ENCODE measurements at regions not wholly inside any gene's neighbourhood (a gene's known extent, or its start where the extent isn't known, plus 50 kb on each side); places are given as distances from the start of the nearest gene placed in this dataset.

GRCh38 chr10:88110822-88111221 is 247.4 kb downstream of the PTEN start:
- no peak for TF ChIP-seq TAF1 (IDR thresholded peaks at IDR 0.05; ENCODE audit: borderline replicate concordance, insufficient read depth, low read length)
- TF ChIP-seq, protein P1, sequence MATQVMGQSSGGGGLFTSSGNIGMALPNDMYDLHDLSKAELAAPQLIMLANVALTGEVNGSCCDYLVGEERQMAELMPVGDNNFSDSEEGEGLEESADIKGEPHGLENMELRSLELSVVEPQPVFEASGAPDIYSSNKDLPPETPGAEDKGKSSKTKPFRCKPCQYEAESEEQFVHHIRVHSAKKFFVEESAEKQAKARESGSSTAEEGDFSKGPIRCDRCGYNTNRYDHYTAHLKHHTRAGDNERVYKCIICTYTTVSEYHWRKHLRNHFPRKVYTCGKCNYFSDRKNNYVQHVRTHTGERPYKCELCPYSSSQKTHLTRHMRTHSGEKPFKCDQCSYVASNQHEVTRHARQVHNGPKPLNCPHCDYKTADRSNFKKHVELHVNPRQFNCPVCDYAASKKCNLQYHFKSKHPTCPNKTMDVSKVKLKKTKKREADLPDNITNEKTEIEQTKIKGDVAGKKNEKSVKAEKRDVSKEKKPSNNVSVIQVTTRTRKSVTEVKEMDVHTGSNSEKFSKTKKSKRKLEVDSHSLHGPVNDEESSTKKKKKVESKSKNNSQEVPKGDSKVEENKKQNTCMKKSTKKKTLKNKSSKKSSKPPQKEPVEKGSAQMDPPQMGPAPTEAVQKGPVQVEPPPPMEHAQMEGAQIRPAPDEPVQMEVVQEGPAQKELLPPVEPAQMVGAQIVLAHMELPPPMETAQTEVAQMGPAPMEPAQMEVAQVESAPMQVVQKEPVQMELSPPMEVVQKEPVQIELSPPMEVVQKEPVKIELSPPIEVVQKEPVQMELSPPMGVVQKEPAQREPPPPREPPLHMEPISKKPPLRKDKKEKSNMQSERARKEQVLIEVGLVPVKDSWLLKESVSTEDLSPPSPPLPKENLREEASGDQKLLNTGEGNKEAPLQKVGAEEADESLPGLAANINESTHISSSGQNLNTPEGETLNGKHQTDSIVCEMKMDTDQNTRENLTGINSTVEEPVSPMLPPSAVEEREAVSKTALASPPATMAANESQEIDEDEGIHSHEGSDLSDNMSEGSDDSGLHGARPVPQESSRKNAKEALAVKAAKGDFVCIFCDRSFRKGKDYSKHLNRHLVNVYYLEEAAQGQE (IDR thresholded peaks at IDR 0.05; ENCODE audit: insufficient read depth in 1 of 2, low read depth in 2 of 2, low read length in 2 of 2): no peak
- no peak for TF ChIP-seq SIN3A (IDR thresholded peaks at IDR 0.05; ENCODE audit: borderline replicate concordance, insufficient read depth, low read length)
- TF ChIP-seq FOXP2 (optimal IDR thresholded peaks at IDR 0.05; ENCODE audit: borderline replicate concordance, extremely low read depth, extremely low read length, insufficient read depth): no peak
- TF ChIP-seq POLR2AphosphoS5 (IDR thresholded peaks at IDR 0.05; ENCODE audit: low read depth, low read length): no peak

GRCh38 chr10:88111294-88111693 is 247.9 kb downstream of the PTEN start:
- TF ChIP-seq, protein P1 (IDR thresholded peaks at IDR 0.05; ENCODE audit: insufficient read depth in 1 of 2, low read depth in 2 of 2, low read length in 2 of 2): no peak
- TF ChIP-seq SIN3A (IDR thresholded peaks at IDR 0.05; ENCODE audit: borderline replicate concordance, insufficient read depth, low read length): no peak
- no peak for TF ChIP-seq POLR2AphosphoS5 (IDR thresholded peaks at IDR 0.05; ENCODE audit: low read depth, low read length)
- no peak for TF ChIP-seq TAF1 (IDR thresholded peaks at IDR 0.05; ENCODE audit: borderline replicate concordance, insufficient read depth, low read length)
- TF ChIP-seq FOXP2 (optimal IDR thresholded peaks at IDR 0.05; ENCODE audit: borderline replicate concordance, extremely low read depth, extremely low read length, insufficient read depth): no peak

DNA sequence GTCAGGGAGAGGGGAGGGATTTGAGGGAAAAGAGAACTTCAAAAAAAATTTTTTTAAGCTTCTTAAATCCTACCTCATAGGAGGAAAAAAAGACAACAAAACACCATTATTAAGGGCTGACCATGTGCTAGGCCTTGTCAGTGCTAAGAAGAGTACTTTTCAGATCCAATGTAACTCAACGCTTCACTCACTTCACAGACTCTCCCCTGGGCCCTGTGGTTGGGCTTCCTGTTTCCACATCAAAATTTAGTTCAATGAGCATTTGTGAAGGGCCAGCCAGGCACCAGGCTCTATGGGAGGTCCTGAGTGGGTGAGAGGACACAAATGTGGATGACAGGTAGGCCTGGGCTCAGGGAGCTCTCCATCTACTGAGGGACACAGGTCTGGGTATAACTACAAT is 249.8 kb downstream of the PTEN start:
- TF ChIP-seq, protein P1 (IDR thresholded peaks at IDR 0.05; ENCODE audit: insufficient read depth in 1 of 2, low read depth in 2 of 2, low read length in 2 of 2): no peak
- no peak for TF ChIP-seq POLR2AphosphoS5 (IDR thresholded peaks at IDR 0.05; ENCODE audit: low read depth, low read length)
- no peak for TF ChIP-seq SIN3A (IDR thresholded peaks at IDR 0.05; ENCODE audit: borderline replicate concordance, insufficient read depth, low read length)
- TF ChIP-seq TAF1 (IDR thresholded peaks at IDR 0.05; ENCODE audit: borderline replicate concordance, insufficient read depth, low read length): no peak
- TF ChIP-seq FOXP2 (optimal IDR thresholded peaks at IDR 0.05; ENCODE audit: borderline replicate concordance, extremely low read depth, extremely low read length, insufficient read depth): no peak

DNA sequence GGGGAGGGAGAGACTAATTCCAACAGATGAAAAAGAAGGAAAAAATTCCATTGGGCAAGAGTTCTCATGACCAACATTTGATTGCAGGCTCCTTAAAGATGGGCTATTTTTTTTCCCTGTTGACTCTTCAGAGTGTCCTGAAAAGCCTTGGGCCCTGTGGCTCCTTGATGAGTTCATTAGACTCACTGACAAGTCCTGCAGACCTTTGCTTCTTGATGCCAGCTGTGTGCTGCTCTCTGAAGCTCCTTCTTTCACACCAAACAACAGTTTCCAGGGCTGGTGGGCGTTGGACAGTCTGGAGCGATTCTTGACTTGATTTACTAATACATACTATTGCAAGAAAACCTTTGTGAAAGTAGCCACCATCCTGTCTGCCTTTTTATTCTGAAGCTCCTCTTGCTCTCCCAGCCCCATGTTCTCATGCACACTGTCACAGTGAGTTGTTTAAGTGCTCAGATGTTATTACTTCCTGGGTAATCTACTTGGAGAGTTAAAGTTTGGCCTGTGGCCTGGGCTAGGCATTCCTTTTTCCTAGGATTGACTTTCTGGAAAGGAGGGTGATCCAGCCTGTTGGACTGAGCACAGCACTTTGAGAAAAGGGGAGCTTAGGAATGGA is 250.3 kb downstream of the PTEN start:
- TF ChIP-seq POLR2AphosphoS5 (IDR thresholded peaks at IDR 0.05; ENCODE audit: low read depth, low read length) (no peak), TAF1 (IDR thresholded peaks at IDR 0.05; ENCODE audit: borderline replicate concordance, insufficient read depth, low read length) (no peak), FOXP2 (optimal IDR thresholded peaks at IDR 0.05; ENCODE audit: borderline replicate concordance, extremely low read depth, extremely low read length, insufficient read depth) (no peak), SIN3A (IDR thresholded peaks at IDR 0.05; ENCODE audit: borderline replicate concordance, insufficient read depth, low read length) (no peak)
- TF ChIP-seq, protein P1 (IDR thresholded peaks at IDR 0.05; ENCODE audit: insufficient read depth in 1 of 2, low read depth in 2 of 2, low read length in 2 of 2): no peak

Data from PFSK-1 (cell line).